ENCODE measurements at regions not wholly inside any gene's neighbourhood (a gene's known extent, or its start where the extent isn't known, plus 50 kb on each side); places are given as distances from the start of the nearest gene placed in this dataset.

DNA sequence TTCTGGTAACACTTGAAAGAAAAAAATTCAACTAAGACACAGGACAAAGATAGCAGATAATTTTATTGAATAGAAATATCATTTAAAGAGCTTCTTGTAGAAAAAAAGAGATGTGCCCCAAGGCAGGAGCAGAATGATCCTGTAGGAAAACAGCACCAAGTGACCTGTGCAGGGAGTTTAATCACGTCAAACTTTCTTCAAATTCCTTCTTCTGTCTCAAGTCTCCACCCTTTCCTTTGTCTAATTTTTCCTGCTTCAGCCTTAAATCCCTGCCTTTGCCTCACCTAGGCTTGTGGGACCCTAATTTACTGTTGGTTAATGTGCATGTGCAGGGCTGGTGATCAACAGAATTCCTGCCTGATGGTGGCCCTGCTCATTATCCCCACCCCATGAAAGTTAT lies 481.4 kb downstream of the IPMK start:
- Histone ChIP-seq H3K4me1 (no peaks in the 10 kb centered on the region), H3K4me3 (no peak overlapping the region), H3K27ac (no peak overlapping the region), H3K36me3 (no peaks in the 10 kb centered on the region), H3K9me3 (no peaks in the 10 kb centered on the region), H3K27me3 (no peaks in the 10 kb centered on the region)
- no peak for DNase-seq
- WGBS, 5 donors, result 10 to 26% (median 14%) methylated on average over 1 of the region's 1 CpG
- TF ChIP-seq, protein P1, sequence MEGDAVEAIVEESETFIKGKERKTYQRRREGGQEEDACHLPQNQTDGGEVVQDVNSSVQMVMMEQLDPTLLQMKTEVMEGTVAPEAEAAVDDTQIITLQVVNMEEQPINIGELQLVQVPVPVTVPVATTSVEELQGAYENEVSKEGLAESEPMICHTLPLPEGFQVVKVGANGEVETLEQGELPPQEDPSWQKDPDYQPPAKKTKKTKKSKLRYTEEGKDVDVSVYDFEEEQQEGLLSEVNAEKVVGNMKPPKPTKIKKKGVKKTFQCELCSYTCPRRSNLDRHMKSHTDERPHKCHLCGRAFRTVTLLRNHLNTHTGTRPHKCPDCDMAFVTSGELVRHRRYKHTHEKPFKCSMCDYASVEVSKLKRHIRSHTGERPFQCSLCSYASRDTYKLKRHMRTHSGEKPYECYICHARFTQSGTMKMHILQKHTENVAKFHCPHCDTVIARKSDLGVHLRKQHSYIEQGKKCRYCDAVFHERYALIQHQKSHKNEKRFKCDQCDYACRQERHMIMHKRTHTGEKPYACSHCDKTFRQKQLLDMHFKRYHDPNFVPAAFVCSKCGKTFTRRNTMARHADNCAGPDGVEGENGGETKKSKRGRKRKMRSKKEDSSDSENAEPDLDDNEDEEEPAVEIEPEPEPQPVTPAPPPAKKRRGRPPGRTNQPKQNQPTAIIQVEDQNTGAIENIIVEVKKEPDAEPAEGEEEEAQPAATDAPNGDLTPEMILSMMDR (IDR thresholded peaks at IDR 0.05), result no peak
- TF ChIP-seq EP300 (IDR thresholded peaks at IDR 0.05) (no peak), POLR2AphosphoS5 (IDR thresholded peaks at IDR 0.05) (no peak), POLR2A (IDR thresholded peaks at IDR 0.05) (no peak)
- intact Hi-C loops (cut with DNase I; ENCODE audit: low total_unique reads), result no loop called here

DNA sequence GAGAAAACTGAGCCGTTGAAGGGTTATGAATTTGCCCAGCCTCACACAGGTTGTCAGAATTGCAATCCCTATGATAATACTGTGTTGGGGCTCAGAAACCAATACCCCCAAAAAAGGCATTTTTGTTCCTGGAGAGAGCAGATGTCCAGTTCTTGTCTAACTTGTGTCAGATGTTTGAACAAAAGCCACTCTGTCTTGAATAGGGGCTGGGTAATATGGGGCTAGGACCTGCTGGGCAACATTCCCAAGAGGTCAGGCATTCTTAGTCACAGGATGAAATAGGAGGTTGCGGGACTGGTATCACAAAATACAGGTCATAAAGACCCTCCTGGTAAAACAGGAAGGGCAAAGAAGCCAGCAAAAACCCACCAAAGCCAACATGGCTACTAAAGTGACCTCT lies 482.1 kb downstream of the IPMK start:
- H3K27ac ChIP-seq, result no peak overlapping the region
- WGBS, 5 donors, result 68 to 95% (median 82%) methylated on average over 2 of the region's 2 CpGs
- H3K27me3 ChIP-seq, result no peaks in the 10 kb centered on the region
- no peak for TF ChIP-seq POLR2AphosphoS5 (IDR thresholded peaks at IDR 0.05)
- TF ChIP-seq EP300 (IDR thresholded peaks at IDR 0.05), result no peak
- TF ChIP-seq POLR2A (IDR thresholded peaks at IDR 0.05), result no peak
- TF ChIP-seq, protein P1 (IDR thresholded peaks at IDR 0.05), result no peak
- no peak overlapping the region for H3K4me3 ChIP-seq
- H3K9me3 ChIP-seq, result no peaks in the 10 kb centered on the region
- H3K36me3 ChIP-seq, result no peaks in the 10 kb centered on the region
- no peak for DNase-seq
- intact Hi-C loops (cut with DNase I; ENCODE audit: low total_unique reads), result no loop called here
- no peaks in the 10 kb centered on the region for H3K4me1 ChIP-seq

DNA sequence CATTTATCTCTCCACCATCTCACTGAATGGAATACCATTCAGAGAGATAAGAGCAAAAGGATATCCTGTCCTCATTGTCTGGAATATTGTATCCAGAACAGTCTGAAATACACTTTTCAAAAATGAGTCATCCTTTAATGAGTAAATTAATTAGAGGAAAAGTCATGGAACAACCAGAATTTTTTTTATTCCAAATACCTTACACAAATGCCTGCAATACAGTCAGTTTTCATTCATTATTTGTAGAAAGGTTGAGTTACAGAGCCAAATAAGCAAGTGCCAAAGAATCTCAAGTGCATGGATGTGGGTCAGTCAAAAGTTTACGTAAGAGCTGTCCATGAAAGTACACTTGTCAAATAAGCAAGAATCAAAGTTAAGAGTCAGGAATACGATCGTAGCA lies 482.6 kb downstream of the IPMK start:
- Histone ChIP-seq H3K9me3 (no peaks in the 10 kb centered on the region), H3K27me3 (no peaks in the 10 kb centered on the region), H3K27ac (no peak overlapping the region), H3K4me1 (no peaks in the 10 kb centered on the region), H3K4me3 (no peak overlapping the region), H3K36me3 (no peaks in the 10 kb centered on the region)
- 86 to 91% (median 88%) methylated on average over 3 of the region's 3 CpGs for WGBS, 5 donors
- TF ChIP-seq, protein P1 (IDR thresholded peaks at IDR 0.05), result no peak
- TF ChIP-seq POLR2AphosphoS5 (IDR thresholded peaks at IDR 0.05) (no peak), EP300 (IDR thresholded peaks at IDR 0.05) (no peak), POLR2A (IDR thresholded peaks at IDR 0.05) (no peak)
- intact Hi-C loops (cut with DNase I; ENCODE audit: low total_unique reads), result no loop called here
- DNase-seq, result no peak

DNA sequence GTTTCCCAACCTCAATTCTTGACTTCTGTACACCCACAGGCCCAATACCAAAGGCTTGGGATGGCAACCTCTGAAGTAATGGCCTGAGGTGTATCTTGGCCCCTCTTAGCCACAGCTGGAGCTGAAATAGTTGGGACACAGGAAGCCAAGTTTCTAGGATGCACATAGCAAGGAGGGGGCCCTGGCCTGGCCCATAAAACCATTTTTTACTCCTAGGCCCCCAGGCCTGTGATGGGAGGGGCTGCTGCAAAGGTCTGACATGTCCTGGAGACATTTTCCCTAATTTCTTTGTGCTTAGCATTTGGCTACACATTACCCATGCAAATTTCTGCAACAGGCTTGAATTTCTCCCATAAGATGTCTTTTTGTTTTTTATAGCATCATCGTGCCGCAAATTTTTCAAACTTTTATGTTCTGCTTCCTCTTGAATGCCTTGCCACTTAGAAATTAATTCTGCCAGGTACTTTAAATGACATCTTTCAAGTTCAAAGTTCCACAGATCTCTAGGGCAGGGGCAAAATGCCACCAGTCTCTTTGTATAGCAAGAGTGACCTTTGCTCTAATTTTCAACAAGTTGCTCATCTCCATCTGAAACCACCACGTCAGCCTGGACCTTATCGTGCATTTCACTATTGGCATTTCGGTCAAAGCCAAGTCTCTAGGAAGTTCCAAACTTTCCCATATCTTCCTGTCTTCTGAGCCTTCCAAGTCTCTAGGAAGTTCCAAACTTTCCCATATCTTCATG lies 490.8 kb downstream of the IPMK start:
- H3K27ac ChIP-seq, result no peak overlapping the region
- no peak for TF ChIP-seq POLR2AphosphoS5 (IDR thresholded peaks at IDR 0.05)
- TF ChIP-seq POLR2A (IDR thresholded peaks at IDR 0.05), result no peak
- TF ChIP-seq EP300 (IDR thresholded peaks at IDR 0.05), result no peak
- TF ChIP-seq, protein P1 (IDR thresholded peaks at IDR 0.05), result no peak

More for the DNA sequence above, 490.8 kb downstream of the IPMK start:
- Histone ChIP-seq H3K9me3 (peaks cover 0 to 14% (median 9%) of the 10 kb centered on the region in 4 donors), H3K27me3 (no peaks in the 10 kb centered on the region), H3K4me3 (no peak overlapping the region), H3K4me1 (no peaks in the 10 kb centered on the region), H3K36me3 (no peaks in the 10 kb centered on the region)
- DNase-seq, result no peak
- intact Hi-C loops (cut with DNase I; ENCODE audit: low total_unique reads), result no loop called here
- WGBS, 5 donors, result 68 to 79% (median 76%) methylated on average over 5 of the region's 5 CpGs

Measured in stomach (tissue), 8 donors.